ENCODE measurements at regions not wholly inside any gene's neighbourhood (a gene's known extent, or its start where the extent isn't known, plus 50 kb on each side); places are given as distances from the start of the nearest gene placed in this dataset.
"Not testable (repeated sequence)": the region's sequence is repeated elsewhere in the genome, so short reads cannot be mapped to it uniquely, and the experiment has no call there.

GRCh38 chrX:128000033-128000432, 52.2 kb downstream of the ACTRT1 start:
- H3K4me3 ChIP-seq (ENCODE audit: control insufficient read depth in 1 of 7, extremely low read depth in 1 of 7, insufficient read depth in 4 of 7, low read depth in 2 of 7, low read length in 6 of 7); DNase-seq; CTCF ChIA-PET; H3K4me1 ChIP-seq (ENCODE audit: control extremely low read depth in 1 of 4, control insufficient read depth in 4 of 4, insufficient read depth in 4 of 4, low read length in 3 of 4); POLR2A ChIA-PET; H3K27ac ChIP-seq (ENCODE audit: insufficient read depth in 1 of 2, low read depth in 1 of 2, low read length in 2 of 2, poor library complexity in 1 of 2, severe bottlenecking in 2 of 2); H3K27me3 ChIP-seq (replicated peaks in 2 of 5; ENCODE audit: control insufficient read depth in 4 of 5, insufficient read depth in 5 of 5, low read length in 4 of 5); H3K36me3 ChIP-seq (ENCODE audit: control insufficient read depth in 4 of 4, insufficient read depth in 4 of 4, low read length in 3 of 4); H3K9me3 ChIP-seq (ENCODE audit: control extremely low read depth in 1 of 5, control insufficient read depth in 4 of 5, insufficient read depth in 2 of 5, low read depth in 1 of 5, low read length in 4 of 5): not testable (repeated sequence)
- WGBS (ENCODE audit: insufficient coverage), result no CpG with 5 or more reads among the region's 6 CpGs

GRCh38 chrX:127963696-127964095, 88.5 kb downstream of the ACTRT1 start:
- POLR2A ChIA-PET, result no interaction called here
- CTCF ChIA-PET, result no interaction called here
- no CpG with 5 or more reads among the region's 1 CpG for WGBS (ENCODE audit: insufficient coverage)

GRCh38 chrX:127947450-127947849, 104.8 kb downstream of the ACTRT1 start:
- ChIA-PET POLR2A (no interaction called here), CTCF (no interaction called here)
- no peaks in the 10 kb centered on the region for H3K36me3 ChIP-seq (ENCODE audit: control insufficient read depth in 4 of 4, insufficient read depth in 4 of 4, low read length in 3 of 4)
- no peaks in the 10 kb centered on the region for H3K4me1 ChIP-seq (ENCODE audit: control extremely low read depth in 1 of 4, control insufficient read depth in 4 of 4, insufficient read depth in 4 of 4, low read length in 3 of 4)
- H3K27me3 ChIP-seq (replicated peaks in 2 of 5; ENCODE audit: control insufficient read depth in 4 of 5, insufficient read depth in 5 of 5, low read length in 4 of 5), result no peaks in the 10 kb centered on the region
- H3K27ac ChIP-seq (ENCODE audit: insufficient read depth in 1 of 2, low read depth in 1 of 2, low read length in 2 of 2, poor library complexity in 1 of 2, severe bottlenecking in 2 of 2), result no peak overlapping the region
- 83% methylated on average over 1 of the region's 2 CpGs for WGBS (ENCODE audit: insufficient coverage)
- DNase-seq, result no peak
- no peaks in the 10 kb centered on the region for H3K9me3 ChIP-seq (ENCODE audit: control extremely low read depth in 1 of 5, control insufficient read depth in 4 of 5, insufficient read depth in 2 of 5, low read depth in 1 of 5, low read length in 4 of 5)
- H3K4me3 ChIP-seq (ENCODE audit: control insufficient read depth in 1 of 7, extremely low read depth in 1 of 7, insufficient read depth in 4 of 7, low read depth in 2 of 7, low read length in 6 of 7), result no peak overlapping the region

More at GRCh38 chrX:127963696-127964095, 88.5 kb downstream of the ACTRT1 start:
- no peaks in the 10 kb centered on the region for H3K36me3 ChIP-seq (ENCODE audit: control insufficient read depth in 4 of 4, insufficient read depth in 4 of 4, low read length in 3 of 4)
- H3K4me1 ChIP-seq (ENCODE audit: control extremely low read depth in 1 of 4, control insufficient read depth in 4 of 4, insufficient read depth in 4 of 4, low read length in 3 of 4), result no peaks in the 10 kb centered on the region
- H3K27ac ChIP-seq (ENCODE audit: insufficient read depth in 1 of 2, low read depth in 1 of 2, low read length in 2 of 2, poor library complexity in 1 of 2, severe bottlenecking in 2 of 2), result no peak overlapping the region
- DNase-seq, result no peak
- peaks cover 0 to 3% (median 0%) of the 10 kb centered on the region in 5 experiments for H3K9me3 ChIP-seq (ENCODE audit: control extremely low read depth in 1 of 5, control insufficient read depth in 4 of 5, insufficient read depth in 2 of 5, low read depth in 1 of 5, low read length in 4 of 5)
- no peak overlapping the region for H3K4me3 ChIP-seq (ENCODE audit: control insufficient read depth in 1 of 7, extremely low read depth in 1 of 7, insufficient read depth in 4 of 7, low read depth in 2 of 7, low read length in 6 of 7)
- no peaks in the 10 kb centered on the region for H3K27me3 ChIP-seq (replicated peaks in 2 of 5; ENCODE audit: control insufficient read depth in 4 of 5, insufficient read depth in 5 of 5, low read length in 4 of 5)

- Histone ChIP-seq H3K4me3 (ENCODE audit: control insufficient read depth in 1 of 7, extremely low read depth in 1 of 7, insufficient read depth in 4 of 7, low read depth in 2 of 7, low read length in 6 of 7) (no peak overlapping the region), H3K27me3 (replicated peaks in 2 of 5; ENCODE audit: control insufficient read depth in 4 of 5, insufficient read depth in 5 of 5, low read length in 4 of 5) (no peaks in the 10 kb centered on the region), H3K36me3 (ENCODE audit: control insufficient read depth in 4 of 4, insufficient read depth in 4 of 4, low read length in 3 of 4) (no peaks in the 10 kb centered on the region), H3K4me1 (ENCODE audit: control extremely low read depth in 1 of 4, control insufficient read depth in 4 of 4, insufficient read depth in 4 of 4, low read length in 3 of 4) (no peaks in the 10 kb centered on the region), H3K9me3 (ENCODE audit: control extremely low read depth in 1 of 5, control insufficient read depth in 4 of 5, insufficient read depth in 2 of 5, low read depth in 1 of 5, low read length in 4 of 5) (no peaks in the 10 kb centered on the region), H3K27ac (ENCODE audit: insufficient read depth in 1 of 2, low read depth in 1 of 2, low read length in 2 of 2, poor library complexity in 1 of 2, severe bottlenecking in 2 of 2) (no peak overlapping the region)
- no peak for DNase-seq
- no CpG with 5 or more reads among the region's 1 CpG for WGBS (ENCODE audit: insufficient coverage)
- POLR2A ChIA-PET, result no interaction called here
- CTCF ChIA-PET, result no interaction called here
Observed at GRCh38 chrX:127943571-127943970, 108.6 kb downstream of the ACTRT1 start.

- ChIA-PET POLR2A (no interaction called here), CTCF (no interaction called here)
- H3K27me3 ChIP-seq (replicated peaks in 2 of 5; ENCODE audit: control insufficient read depth in 4 of 5, insufficient read depth in 5 of 5, low read length in 4 of 5), result no peaks in the 10 kb centered on the region
- H3K4me1 ChIP-seq (ENCODE audit: control extremely low read depth in 1 of 4, control insufficient read depth in 4 of 4, insufficient read depth in 4 of 4, low read length in 3 of 4), result no peaks in the 10 kb centered on the region
- H3K9me3 ChIP-seq (ENCODE audit: control extremely low read depth in 1 of 5, control insufficient read depth in 4 of 5, insufficient read depth in 2 of 5, low read depth in 1 of 5, low read length in 4 of 5), result no peaks in the 10 kb centered on the region
- DNase-seq, result no peak
- H3K4me3 ChIP-seq (ENCODE audit: control insufficient read depth in 1 of 7, extremely low read depth in 1 of 7, insufficient read depth in 4 of 7, low read depth in 2 of 7, low read length in 6 of 7), result no peak overlapping the region
- 100% methylated on average over 1 of the region's 6 CpGs for WGBS (ENCODE audit: insufficient coverage)
- no peak overlapping the region for H3K27ac ChIP-seq (ENCODE audit: insufficient read depth in 1 of 2, low read depth in 1 of 2, low read length in 2 of 2, poor library complexity in 1 of 2, severe bottlenecking in 2 of 2)
- no peaks in the 10 kb centered on the region for H3K36me3 ChIP-seq (ENCODE audit: control insufficient read depth in 4 of 4, insufficient read depth in 4 of 4, low read length in 3 of 4)
Observed at GRCh38 chrX:127908384-127908783, 143.8 kb downstream of the ACTRT1 start.

- Histone ChIP-seq H3K36me3 (ENCODE audit: control insufficient read depth in 4 of 4, insufficient read depth in 4 of 4, low read length in 3 of 4) (no peaks in the 10 kb centered on the region), H3K9me3 (ENCODE audit: control extremely low read depth in 1 of 5, control insufficient read depth in 4 of 5, insufficient read depth in 2 of 5, low read depth in 1 of 5, low read length in 4 of 5) (no peaks in the 10 kb centered on the region), H3K4me1 (ENCODE audit: control extremely low read depth in 1 of 4, control insufficient read depth in 4 of 4, insufficient read depth in 4 of 4, low read length in 3 of 4) (no peaks in the 10 kb centered on the region), H3K4me3 (ENCODE audit: control insufficient read depth in 1 of 7, extremely low read depth in 1 of 7, insufficient read depth in 4 of 7, low read depth in 2 of 7, low read length in 6 of 7) (no peak overlapping the region), H3K27ac (ENCODE audit: insufficient read depth in 1 of 2, low read depth in 1 of 2, low read length in 2 of 2, poor library complexity in 1 of 2, severe bottlenecking in 2 of 2) (no peak overlapping the region), H3K27me3 (replicated peaks in 2 of 5; ENCODE audit: control insufficient read depth in 4 of 5, insufficient read depth in 5 of 5, low read length in 4 of 5) (no peaks in the 10 kb centered on the region)
- ChIA-PET POLR2A (no interaction called here), CTCF (no interaction called here)
- no peak for DNase-seq
- 13% methylated on average over 1 of the region's 2 CpGs for WGBS (ENCODE audit: insufficient coverage)
Observed at GRCh38 chrX:127888767-127889166, 163.4 kb downstream of the ACTRT1 start.

GRCh38 chrX:127884921-127885320, 167.3 kb downstream of the ACTRT1 start:
- POLR2A ChIA-PET, result no interaction called here

More at GRCh38 chrX:127884921-127885320, 167.3 kb downstream of the ACTRT1 start:
- 87% methylated on average over 4 of the region's 5 CpGs for WGBS (ENCODE audit: insufficient coverage)
- no peak for DNase-seq
- Histone ChIP-seq H3K4me3 (ENCODE audit: control insufficient read depth in 1 of 7, extremely low read depth in 1 of 7, insufficient read depth in 4 of 7, low read depth in 2 of 7, low read length in 6 of 7) (no peak overlapping the region), H3K4me1 (ENCODE audit: control extremely low read depth in 1 of 4, control insufficient read depth in 4 of 4, insufficient read depth in 4 of 4, low read length in 3 of 4) (no peaks in the 10 kb centered on the region), H3K9me3 (ENCODE audit: control extremely low read depth in 1 of 5, control insufficient read depth in 4 of 5, insufficient read depth in 2 of 5, low read depth in 1 of 5, low read length in 4 of 5) (no peaks in the 10 kb centered on the region), H3K27me3 (replicated peaks in 2 of 5; ENCODE audit: control insufficient read depth in 4 of 5, insufficient read depth in 5 of 5, low read length in 4 of 5) (no peaks in the 10 kb centered on the region), H3K36me3 (ENCODE audit: control insufficient read depth in 4 of 4, insufficient read depth in 4 of 4, low read length in 3 of 4) (no peaks in the 10 kb centered on the region), H3K27ac (ENCODE audit: insufficient read depth in 1 of 2, low read depth in 1 of 2, low read length in 2 of 2, poor library complexity in 1 of 2, severe bottlenecking in 2 of 2) (no peak overlapping the region)
- CTCF ChIA-PET, result no interaction called here

Measured in common myeloid progenitor, CD34-positive (primary cell).